Renal cortical epithelial cell (primary cell): ENCODE measurements at regions not wholly inside any gene's neighbourhood (a gene's known extent, or its start where the extent isn't known, plus 50 kb on each side); places are given as distances from the start of the nearest gene placed in this dataset.

Experiments
- DNase-seq: peaks from one replicate; pipeline ENCODE4 v3.0.0-alpha.2; 2011; ENCODE audit warnings: low read depth

DNA sequence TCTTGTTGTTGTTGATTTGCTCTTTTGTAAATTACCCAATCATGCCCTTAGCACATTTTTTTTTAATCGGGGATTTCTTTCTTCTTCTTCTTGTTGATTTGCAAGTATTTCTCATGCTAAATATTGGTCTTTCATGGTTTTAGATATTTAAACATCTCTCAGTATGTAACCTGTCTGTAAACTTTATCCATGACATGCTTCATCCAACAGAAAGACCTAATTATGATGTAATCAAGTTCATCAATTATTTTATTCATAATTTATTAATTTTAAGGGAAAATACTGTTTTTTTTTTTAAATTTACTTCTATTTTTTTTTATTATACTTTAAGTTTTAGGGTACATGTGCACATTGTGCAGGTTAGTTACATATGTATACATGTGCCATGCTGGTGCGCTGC lies 69.8 kb downstream of the TNFSF18 start:
- no peak for DNase-seq
